Stimulated activated CD4-positive, alpha-beta T cell treated with anti-CD3 and anti-CD28 coated beads, Interleukin-1b, Interleukin-23, amount 100 ng/mL, for 1 hour (primary cell): ENCODE measurements at regions not wholly inside any gene's neighbourhood (a gene's known extent, or its start where the extent isn't known, plus 50 kb on each side); places are given as distances from the start of the nearest gene placed in this dataset.

ENCODE experiments used
- DNase-seq, 2 donors: peaks; one replicate each; pipeline ENCODE4 v3.0.0-alpha.2; 2020; ENCODE audit warnings: low read depth in 2 of 2

DNA sequence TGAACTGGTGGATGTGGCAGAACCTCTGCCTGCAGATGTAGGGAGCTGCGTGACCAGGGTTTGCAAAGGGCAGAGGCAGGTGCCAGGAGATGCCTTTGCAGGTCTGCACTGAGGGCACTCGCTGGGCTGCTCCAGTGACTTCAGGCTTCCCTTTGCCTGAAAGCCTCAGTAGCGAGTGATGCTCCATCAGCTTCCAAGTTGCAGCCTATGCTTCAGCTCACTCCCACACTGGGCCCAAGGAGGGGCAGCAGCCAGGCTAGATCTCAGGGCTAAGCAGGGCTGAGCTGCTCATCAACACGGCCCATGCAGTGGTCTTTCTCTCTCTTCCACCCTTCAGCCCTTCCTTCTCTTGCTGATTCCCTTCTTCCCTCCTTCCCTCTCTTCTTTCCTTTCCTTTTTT is 78.3 kb upstream of the RGMA start:
- no peak for DNase-seq

DNA sequence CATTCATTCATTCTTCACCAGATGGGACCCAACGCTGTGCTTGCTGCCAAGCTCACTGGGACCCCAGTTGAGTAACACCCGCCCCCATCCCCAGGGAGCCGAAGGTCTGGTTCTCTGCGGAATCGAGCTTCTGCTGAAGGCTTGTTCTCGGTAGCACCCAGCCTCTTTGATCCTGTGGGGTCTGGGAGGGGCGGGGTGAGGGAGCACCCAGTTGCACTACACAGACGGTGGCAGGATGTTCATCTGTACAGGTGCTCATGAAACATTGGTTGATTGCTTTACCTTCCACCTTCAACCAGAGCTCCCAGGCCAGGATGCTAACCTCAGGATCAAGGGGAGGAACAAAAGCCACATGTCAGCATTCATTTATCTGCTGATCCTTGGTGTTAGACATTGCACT is 77.7 kb upstream of the RGMA start:
- no peak for DNase-seq

DNA sequence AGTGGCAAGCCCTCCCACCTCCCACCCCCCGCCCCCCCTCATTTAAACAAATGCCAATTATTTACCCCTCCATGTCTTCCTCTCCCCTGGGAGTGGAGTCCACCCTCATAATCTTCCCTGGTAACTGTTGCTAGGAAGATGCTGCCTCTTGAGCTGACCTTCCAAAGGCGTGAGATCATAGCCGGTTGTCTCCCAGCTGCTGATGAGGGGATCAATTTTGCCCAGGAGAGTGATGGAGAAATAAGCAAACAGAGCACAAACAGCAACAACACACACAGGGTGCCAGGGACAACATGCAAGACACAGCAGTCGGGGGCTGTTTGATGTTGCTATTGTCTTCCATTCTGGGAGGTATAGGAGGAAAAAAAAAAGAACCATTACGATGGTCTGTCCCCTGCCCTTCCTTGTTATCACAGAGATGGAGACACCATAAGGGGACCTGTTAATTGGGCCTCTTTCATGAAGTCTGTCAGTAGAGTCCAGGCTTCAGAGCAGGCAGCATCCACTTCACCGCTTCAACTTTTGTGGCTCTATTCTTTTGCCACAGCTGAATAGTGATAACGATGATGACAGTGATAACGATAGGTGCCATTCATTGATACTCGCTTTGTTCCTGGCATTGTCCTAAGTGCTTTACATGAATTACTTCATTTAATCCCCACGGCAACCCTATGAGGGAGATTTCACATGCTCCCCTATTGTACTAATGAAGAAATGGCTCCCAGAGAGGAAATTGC is 76.9 kb upstream of the RGMA start:
- DNase-seq: no peak

DNA sequence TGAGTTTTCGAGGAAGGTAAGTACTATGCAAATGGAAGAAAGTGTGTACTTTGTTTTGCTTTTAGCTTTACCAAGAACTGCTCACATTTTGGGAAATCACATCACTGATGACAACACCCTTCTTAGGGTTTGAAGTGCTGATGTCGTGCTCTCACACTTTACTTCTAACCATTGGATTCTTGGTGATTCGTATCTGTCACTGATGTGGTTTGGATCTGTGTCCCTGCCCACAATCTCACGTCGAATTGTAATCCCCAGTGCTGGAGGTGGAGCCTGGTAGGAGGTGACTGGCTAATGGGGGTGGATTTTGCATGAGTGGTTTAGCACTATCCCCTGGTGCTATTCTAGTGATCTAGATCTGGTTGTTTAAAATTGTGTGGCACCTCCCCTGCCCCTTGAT is 75.4 kb upstream of the RGMA start:
- DNase-seq: no peak

DNA sequence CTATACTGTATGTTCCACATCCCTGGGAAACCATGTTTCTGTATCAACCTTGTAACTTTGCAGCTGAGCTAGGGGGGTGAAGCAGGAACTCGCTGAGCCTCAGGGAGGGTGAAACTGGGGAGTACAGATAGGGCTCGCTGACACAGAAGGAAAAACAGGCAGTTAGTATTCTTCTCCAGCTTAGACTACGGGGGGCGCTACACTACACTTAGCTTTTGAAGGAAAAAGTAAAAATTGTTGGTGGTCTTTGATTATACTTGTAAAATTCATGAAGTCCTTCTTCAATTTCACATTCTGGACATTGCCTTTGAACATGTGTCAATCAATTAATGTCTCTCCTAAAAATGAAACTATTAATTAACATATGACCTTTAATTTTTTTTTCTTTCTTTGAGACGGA is 73.5 kb upstream of the RGMA start:
- DNase-seq: no peak

DNA sequence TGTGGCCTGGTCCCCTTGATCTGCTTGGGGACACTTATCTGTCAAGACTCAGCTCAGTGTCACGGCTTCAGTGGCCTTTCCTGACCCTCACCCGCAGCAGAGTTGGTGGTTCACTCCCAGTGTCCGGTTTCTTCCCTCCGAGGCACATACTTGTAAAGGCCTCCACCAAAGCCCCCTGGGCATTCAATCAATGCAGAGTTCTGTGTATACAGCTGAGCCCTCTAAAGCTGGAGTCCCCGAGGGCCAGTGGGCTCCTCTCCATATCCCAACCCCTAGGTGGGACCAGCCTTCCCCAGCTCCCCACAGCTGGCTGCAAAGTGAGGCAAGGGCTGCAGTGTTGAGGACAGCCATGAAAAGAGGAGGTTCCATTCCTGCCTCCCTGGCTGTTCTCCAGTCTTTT is 70.9 kb upstream of the RGMA start:
- DNase-seq: no peak

DNA sequence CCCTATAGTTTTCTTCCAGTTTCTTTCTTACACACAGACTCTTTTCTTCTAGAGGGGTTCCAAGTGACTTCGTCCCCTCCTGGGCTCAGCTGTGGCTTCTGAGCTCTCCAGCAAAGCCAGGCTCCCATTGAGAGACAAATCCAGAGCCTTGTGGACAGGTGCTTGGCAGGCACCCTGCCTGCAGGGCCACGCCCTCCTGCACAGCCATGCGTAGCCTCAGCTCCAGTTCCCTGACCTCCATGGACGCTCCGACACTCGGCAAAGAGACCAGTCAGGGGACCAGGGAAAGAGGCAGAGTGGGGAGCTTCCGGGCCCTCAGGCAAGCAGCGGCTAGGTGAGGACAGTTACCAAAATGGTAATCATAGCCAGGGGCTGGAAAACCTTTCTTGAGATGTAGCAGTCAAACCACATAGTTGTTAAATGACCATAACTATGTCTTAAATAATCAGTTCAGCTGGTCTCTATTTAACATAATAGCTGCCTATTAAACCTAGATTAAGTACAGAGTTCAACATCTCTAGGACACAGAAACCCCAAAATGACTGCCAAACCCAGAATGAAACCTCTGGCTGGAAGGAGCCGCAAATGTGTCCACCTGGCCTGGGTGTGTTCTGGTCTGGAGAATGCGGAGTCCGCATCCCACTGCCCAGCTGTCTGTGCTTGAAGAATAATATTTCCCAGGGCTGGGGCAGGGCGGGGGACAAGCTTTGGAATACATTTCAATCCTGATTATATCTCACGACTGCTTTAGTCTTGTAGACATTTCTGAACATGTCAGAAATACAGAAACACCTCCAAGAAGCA is 69.3 kb upstream of the RGMA start:
- DNase-seq: no peak

DNA sequence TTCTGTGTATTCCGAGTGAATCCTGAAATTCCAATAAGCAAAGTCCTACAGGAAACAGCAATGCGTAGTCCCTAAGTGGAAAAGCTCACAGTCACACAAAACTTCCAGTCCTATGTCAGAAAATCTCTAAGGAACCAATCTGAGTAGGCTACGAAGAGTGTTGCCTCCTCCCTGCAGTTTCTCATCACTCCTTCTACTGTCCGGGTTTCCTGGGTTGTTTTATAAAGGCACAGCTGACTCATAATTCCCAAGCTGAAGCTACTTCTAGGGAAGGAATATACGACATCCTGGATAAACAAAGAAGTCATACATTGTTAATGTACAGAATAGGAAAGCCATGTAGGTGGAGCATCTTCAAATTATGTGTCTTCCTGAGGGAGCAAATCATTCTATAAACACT is 65.7 kb upstream of the RGMA start:
- DNase-seq: no peak

DNA sequence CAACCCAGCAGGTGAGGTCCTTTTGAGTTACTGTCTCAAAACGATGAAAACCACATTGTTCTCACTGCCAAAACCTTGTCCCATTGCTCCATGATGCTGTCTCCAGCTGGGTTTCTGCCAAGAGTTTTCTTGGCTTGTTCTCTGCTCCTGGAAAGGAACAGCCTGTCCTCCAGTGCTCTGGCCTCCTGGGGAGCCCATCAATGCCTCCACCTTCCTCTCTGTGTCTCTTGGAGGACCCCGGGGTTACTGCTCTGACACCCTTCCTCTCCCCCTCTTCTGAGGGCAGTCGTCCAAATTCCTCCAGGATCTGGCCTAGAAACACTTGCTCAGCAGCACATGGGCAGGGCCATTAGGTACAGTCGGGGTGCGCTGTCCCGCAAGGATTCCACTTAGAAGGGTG is 63.9 kb upstream of the RGMA start:
- no peak for DNase-seq

DNA sequence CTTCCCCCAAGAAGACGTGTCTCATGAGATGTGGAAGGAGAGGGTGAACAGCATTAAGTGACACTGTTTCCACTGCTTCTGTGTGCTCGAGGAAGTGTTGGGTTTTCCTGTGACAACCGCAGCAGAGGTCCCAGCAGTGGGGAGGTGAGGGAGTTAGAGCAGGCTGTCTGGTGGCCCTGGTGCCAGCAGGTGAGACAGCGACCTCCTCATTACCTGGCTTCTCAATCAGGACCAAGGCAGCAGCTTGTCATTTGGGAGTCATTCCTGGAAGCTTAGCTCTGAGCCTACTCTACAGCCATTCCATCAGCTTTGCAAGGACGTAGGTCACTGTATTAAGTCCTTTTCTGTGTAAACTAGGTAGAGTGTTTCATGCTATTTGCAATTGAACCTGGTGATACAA is 63.3 kb upstream of the RGMA start:
- no peak for DNase-seq

DNA sequence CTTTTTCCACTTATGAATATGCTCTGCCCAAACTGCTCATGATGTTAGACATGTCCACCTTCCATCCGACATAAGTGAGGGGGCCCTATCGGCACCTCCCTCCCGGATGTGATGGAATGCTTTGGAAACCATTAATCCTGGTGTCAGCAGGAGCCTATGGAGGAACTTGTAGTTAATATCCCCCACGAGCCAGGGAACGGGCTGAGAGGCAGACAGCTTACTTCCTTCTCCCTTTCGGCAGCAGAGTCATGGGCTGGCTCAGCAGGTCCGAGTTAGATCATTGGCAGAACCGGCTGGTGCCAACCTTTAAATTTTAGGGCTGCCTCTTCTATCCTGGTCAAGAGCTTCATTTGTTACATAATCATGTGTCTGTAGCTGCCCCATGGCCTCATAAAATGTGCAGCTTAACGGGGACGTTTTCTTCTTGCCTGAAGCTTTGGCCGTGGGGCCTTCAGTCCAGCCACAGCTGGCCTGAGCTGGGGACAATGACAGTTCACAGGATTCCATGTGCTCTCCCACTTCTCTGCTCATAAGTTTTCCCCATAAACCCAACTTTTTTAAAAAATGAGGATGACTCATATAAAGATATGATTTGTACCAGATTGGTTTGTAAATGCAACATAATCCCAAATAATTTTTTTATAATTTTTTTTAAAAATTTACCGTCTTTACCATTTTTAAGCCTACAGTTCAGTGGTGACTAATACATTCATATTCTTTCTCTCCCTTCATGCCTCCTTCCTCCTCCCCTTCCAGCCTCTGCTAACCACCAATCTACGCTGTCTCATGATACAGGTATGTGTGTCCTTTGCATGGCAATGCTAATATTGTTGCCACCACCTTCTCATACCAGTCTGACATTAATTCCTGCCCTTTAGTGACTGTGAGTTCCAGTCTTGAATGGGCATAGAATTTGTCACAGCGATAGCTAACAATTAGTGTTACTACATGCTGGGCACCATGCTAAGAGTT is 62.2 kb upstream of the RGMA start:
- no peak for DNase-seq

DNA sequence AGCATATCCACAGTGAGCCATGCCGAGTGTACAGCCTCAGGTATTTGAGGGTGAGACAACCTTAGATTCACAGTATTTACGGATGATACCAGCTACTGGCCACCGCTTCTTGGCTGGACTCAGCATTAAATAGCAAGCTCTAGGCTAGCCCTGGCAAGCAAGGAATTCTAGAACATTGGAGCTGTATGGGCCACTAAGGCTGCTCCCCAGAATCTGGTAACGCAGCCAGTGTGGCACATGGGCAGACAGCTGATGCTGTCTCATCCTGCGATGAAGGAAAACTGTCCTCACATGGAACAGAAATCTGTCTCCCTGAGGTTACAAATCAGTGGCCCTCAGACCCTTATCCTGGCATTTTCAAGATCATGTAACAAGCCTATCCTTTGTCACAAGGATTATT is 57.6 kb upstream of the RGMA start:
- DNase-seq: no peak

DNA sequence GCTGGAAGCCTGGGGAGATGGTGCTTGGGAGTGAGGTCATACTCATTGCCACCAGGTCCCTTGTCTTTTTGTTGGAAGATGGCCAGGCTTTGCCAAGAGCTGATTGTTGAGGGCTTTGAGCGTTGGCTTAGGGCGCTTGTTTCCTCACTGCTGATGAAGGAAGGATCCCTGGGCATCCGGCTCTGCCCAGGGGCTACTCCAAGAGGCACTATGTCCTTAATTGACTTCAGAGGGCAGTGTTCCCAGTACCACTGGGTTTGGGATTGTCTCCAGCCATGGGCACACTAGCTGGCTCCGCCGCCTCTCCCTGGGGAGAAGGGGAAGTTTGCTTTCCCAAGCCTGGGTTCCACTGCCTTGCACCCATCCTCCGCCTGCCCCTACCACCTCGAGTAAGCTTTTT is 57.2 kb upstream of the RGMA start:
- DNase-seq: no peak

DNA sequence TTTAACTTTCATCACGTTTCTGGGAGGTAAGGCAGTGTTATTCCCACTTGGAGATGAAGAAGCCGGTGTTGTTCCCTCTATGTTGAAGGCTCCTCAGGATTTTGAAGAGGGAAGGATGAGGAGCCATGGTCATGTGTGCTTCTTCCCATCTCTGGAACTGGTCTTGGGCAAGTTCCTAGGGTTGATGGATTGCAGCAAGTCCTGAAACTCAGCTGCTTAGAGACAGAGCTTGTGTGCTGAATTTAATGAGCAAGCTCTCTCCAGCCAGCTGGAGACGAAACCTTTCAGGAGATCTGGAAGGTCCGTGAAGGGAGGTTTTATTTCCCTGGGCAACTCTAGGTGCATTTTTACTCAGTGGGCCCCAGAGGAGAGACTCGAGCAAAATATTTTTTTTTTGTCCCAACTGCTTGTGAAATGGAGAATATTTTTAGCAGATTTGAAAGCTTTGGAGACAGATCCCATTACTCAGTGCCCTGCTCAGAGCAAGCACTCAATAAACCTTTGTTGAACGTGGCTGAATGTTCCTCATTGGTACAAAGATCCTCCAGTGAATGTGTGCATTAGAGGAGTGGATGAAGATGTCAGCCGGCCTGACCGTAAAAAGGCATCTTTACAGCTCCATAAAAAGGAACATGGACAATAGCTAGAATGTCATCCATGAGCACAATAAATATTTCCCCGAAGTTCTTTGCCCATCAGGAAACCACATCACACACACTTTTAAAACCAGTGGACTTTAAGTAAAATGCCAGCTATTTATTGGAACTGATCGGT is 55.6 kb upstream of the RGMA start:
- no peak for DNase-seq

DNA sequence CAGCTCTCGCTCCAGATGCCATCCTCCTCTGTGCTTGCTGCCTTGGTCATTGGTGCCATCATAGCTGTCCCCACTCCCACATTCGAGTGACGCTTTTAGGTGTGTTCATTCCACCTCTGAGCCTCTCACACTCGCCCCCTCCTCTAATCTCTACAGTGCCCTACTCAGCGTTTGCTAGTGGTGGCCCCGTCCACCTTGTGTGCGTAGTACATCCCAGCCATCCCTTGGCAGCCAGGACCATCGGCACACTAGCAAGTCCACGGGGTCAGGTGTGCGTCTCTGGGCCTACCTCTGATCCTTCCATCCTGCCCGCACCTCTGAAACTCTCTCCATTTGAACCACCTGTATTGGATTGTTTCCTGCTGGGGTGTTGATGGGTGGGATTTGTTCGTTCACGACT is 54.2 kb upstream of the RGMA start:
- no peak for DNase-seq

DNA sequence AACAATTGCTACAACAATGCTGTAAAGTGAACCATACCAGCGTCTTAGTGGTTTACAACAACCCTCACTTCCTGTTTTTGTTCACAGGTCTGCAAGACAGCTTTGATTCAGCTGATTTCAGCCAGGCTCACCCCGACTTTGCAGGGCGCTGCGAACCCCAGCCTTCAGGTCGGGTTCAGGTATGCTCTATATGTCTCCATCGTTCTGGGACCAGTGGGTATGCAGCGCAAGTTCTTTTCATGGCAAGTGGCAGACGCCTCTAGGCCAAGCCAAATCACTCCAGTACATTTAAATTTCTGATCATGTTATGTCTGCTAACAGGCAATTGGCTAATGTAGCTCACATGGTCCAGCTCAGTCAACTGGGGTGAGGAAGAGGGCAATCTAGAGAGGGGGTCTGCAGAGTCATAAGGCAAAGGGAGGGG is 52.4 kb upstream of the RGMA start:
- DNase-seq: no peak

DNA sequence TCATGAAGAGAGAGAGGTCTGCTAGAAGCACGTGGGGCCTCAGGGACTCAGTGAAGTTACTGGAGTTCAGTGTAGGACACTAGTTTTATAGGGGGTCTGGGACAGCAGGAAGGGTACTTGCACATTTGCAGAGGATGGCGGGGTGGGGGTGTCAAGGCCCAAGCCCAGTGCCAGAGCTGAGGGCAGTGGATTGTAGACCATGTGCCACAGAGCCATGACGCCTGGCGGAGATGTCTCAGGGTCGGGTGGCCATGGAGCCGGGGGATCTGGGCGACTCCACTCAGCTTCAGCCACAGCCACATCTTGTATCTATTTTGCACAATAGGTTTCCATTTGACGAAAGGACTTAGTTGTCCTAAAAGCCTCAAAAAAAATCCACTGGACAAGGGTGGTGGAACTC is 50.4 kb upstream of the RGMA start:
- no peak for DNase-seq

DNA sequence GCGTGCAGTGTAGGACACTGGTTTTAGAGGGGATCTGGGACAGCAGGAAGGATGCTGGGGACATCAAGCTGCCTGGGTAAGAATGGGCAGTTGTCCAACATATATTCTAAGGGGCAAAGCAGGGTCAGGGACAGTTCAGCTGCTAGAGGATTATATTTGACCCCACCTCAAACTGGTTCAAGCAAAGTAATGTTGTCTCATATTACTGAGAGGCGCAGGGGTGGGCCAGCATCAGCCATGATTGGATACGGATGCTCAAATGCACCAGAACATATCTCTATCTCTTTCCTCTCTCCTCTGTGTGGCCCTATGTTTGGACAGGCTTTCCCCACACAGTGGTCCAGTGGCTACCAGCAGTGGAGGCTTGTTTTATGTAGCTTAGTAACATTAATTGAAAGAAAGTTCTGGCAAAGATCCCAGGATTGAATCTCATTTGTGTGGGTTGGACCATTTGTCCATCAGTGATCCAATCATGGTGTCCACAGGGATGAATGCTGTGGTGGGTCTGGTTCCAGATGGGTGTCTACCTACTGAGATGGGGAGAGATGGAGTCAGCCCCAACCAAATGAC is 49.8 kb upstream of the RGMA start:
- no peak for DNase-seq
